OCI-LY7 (cell line): ENCODE measurements at regions not wholly inside any gene's neighbourhood (a gene's known extent, or its start where the extent isn't known, plus 50 kb on each side); places are given as distances from the start of the nearest gene placed in this dataset. TPM values are rescaled to one million over a fixed set of nuclear protein-coding genes. Genes with fewer than 3 reads are reported as not detected.

ENCODE experiments used
- BruUV-seq: library from RNA; stranded (reverse); fragments of 400-500 nt; replicated peaks from 2 replicates; lab custom pipeline; 2021; lab: Mats Ljungman, UMichigan
- CTCF ChIA-PET: fragments of 300-600 bp; sonication (Branson Sonifier 250); formaldehyde crosslinking; loops from one replicate; lab custom pipeline; 2022; ENCODE audit warnings: antibody characterized with exemption; ENCODE audit not compliant: unreplicated experiment; lab: Charles Lee
- POLR2A ChIA-PET: fragments of 300-600 bp; sonication (Branson Sonifier 250); formaldehyde crosslinking; loops from one replicate; lab custom pipeline; 2022; ENCODE audit warnings: antibody characterized with exemption; lab: Charles Lee
- DNase-seq: peaks from one replicate; pipeline ENCODE4 v3.0.0-alpha.2; 2015; ENCODE audit warnings: low spot score
- H2AFZ ChIP-seq: fragments of 200-600 bp; sonication (generic), shearing (Covaris generic); 2 replicates; pipeline ENCODE4 v1.6.1; 2014; ENCODE audit warnings: mild to moderate bottlenecking, antibody characterized with exemption, low read length, moderate library complexity
- H3K27ac ChIP-seq: fragments of 200-600 bp; sonication (generic); 2 replicates; pipeline ENCODE4 v1.5.1; 2014; ENCODE audit warnings: mixed run types, low read depth, mild to moderate bottlenecking, moderate library complexity, low read length, inconsistent platforms; ENCODE audit not compliant: poor library complexity, severe bottlenecking
- H3K36me3 ChIP-seq: fragments of 200-600 bp; sonication (generic); 2 replicates; pipeline ENCODE4 v1.6.1; 2014; ENCODE audit warnings: mild to moderate bottlenecking, antibody characterized with exemption, low read length, moderate library complexity, mixed read lengths; ENCODE audit not compliant: insufficient read depth
- H3K4me1 ChIP-seq: fragments of 200-600 bp; sonication (generic); 2 replicates; pipeline ENCODE4 v1.5.1; 2014; ENCODE audit warnings: mild to moderate bottlenecking, low read length; ENCODE audit not compliant: insufficient read depth, poor library complexity, severe bottlenecking
- H3K4me2 ChIP-seq: fragments of 200-600 bp; sonication (generic); 2 replicates; pipeline ENCODE4 v1.6.1; 2014; ENCODE audit warnings: mild to moderate bottlenecking, low read length
- H3K4me3 ChIP-seq: fragments of 200-600 bp; sonication (generic); 2 replicates; pipeline ENCODE4 v1.5.1; 2014; ENCODE audit warnings: mild to moderate bottlenecking, low read depth, low read length; ENCODE audit not compliant: poor library complexity, severe bottlenecking
- H3K79me2 ChIP-seq: fragments of 200-600 bp; sonication (generic); 2 replicates; pipeline ENCODE4 v1.6.1; 2016; ENCODE audit warnings: low read depth, mild to moderate bottlenecking, low read length, moderate library complexity, mixed read lengths; ENCODE audit not compliant: insufficient read depth
- H3K9me2 ChIP-seq: fragments of 200-600 bp; sonication (generic); 2 replicates; pipeline ENCODE4 v1.6.1; 2016; ENCODE audit warnings: mild to moderate bottlenecking, low read length, mixed read lengths; ENCODE audit not compliant: insufficient read depth
- H3K9me3 ChIP-seq: fragments of 200-600 bp; sonication (generic); 2 replicates; pipeline ENCODE4 v1.6.1; 2014; ENCODE audit warnings: mild to moderate bottlenecking, mixed run types, low read length, mixed read lengths
- H4K20me1 ChIP-seq: fragments of 200-600 bp; sonication (generic); 2 replicates; pipeline ENCODE4 v1.6.1; 2014; ENCODE audit warnings: mild to moderate bottlenecking, antibody characterized with exemption, low read length, moderate library complexity, mixed read lengths; ENCODE audit not compliant: insufficient read depth
- CTCF ChIP-seq: fragments of 200-600 bp; sonication (generic); conservative IDR thresholded peaks from 2 replicates; pipeline ENCODE4 v1.5.1; 2014; ENCODE audit warnings: mild to moderate bottlenecking, antibody characterized with exemption, low read length, moderate library complexity, mixed read lengths
- EZH2phosphoT487 ChIP-seq: fragments of 200-600 bp; sonication (generic); IDR thresholded peaks from 2 replicates; pipeline ENCODE4 v1.6.1; 2018; ENCODE audit warnings: low read depth, borderline replicate concordance, mild to moderate bottlenecking, mixed run types, antibody characterized with exemption, low read length, moderate library complexity, mixed read lengths
- intact Hi-C: fragments of 100-400 bp; cut with micrococcal nuclease; formaldehyde crosslinking; loops from one replicate; pipeline ENCODE4 v1.10.0; 2022; ENCODE audit not compliant: unreplicated experiment
- small RNA-seq: library from RNA; depleted of rRNA; stranded (forward); fragments of <200 nt; gene quantifications from one replicate; pipeline ENCODE3, GENCODE V24; 2014

GRCh38 chr6:24076011-24076410, 50.0 kb upstream of the NRSN1 start:
- CTCF ChIA-PET: no interaction called here
- no TSS peak for BruUV-seq

More at GRCh38 chr6:24076011-24076410, 50.0 kb upstream of the NRSN1 start:
- Histone ChIP-seq H2AFZ (no peak overlapping the region), H3K27ac (no peak overlapping the region), H3K9me2 (no peaks in the 10 kb centered on the region), H3K4me1 (no peaks in the 10 kb centered on the region), H3K9me3 (no peaks in the 10 kb centered on the region), H3K79me2 (no peaks in the 10 kb centered on the region), H3K36me3 (no peaks in the 10 kb centered on the region), H3K4me3 (no peak overlapping the region), H3K4me2 (no peak overlapping the region), H4K20me1 (no peaks in the 10 kb centered on the region)
- POLR2A ChIA-PET: no interaction called here
- TF ChIP-seq EZH2phosphoT487: no peak
- TF ChIP-seq CTCF: no peak
- intact Hi-C loops: no loop called here
- no peak for DNase-seq

Small RNAs in the stretch of these regions (small RNA-seq; reads per million reads assigned to genes)
- gene AL133270.1 (not detected), gene RNU6-1060P (not detected), gene SPTLC1P2 (not detected)
